Mesenchymal stem cell (in vitro differentiated cells and primary cell): ENCODE measurements at regions not wholly inside any gene's neighbourhood (a gene's known extent, or its start where the extent isn't known, plus 50 kb on each side); places are given as distances from the start of the nearest gene placed in this dataset.

Experiments
- DNase-seq: peaks from one replicate; pipeline ENCODE4 v3.0.0-alpha.2; 2013
- H2AFZ ChIP-seq: one replicate; pipeline ENCODE4 v1.6.1; 2013; ENCODE audit warnings: low read depth, mild to moderate bottlenecking, control low read depth, inconsistent platforms, low read length, moderate library complexity
- H2AK5ac ChIP-seq: 2 replicates; pipeline ENCODE4 v1.6.1; 2013; ENCODE audit warnings: low read length, moderate library complexity, mild to moderate bottlenecking, inconsistent platforms; ENCODE audit not compliant: severe bottlenecking
- H2BK120ac ChIP-seq: one replicate; pipeline ENCODE4 v1.6.1; 2013; ENCODE audit warnings: low read depth, mild to moderate bottlenecking, inconsistent platforms, low read length, moderate library complexity
- H2BK12ac ChIP-seq, 2 experiments: one replicate each; pipeline ENCODE4 v1.6.1; 2013; ENCODE audit warnings: inconsistent platforms in 2 of 2, low read length in 2 of 2, mild to moderate bottlenecking in 2 of 2, moderate library complexity in 2 of 2, control low read depth in 1 of 2
- H2BK15ac ChIP-seq: one replicate; pipeline ENCODE4 v1.6.1; 2013; ENCODE audit warnings: mild to moderate bottlenecking, low read depth, inconsistent platforms; ENCODE audit not compliant: poor library complexity, severe bottlenecking
- H2BK5ac ChIP-seq: 2 replicates; pipeline ENCODE4 v1.6.1; 2013; ENCODE audit warnings: low read depth, mild to moderate bottlenecking, low read length, control low read depth, inconsistent platforms; ENCODE audit not compliant: poor library complexity, severe bottlenecking
- H3K14ac ChIP-seq, 2 experiments: one replicate each; pipeline ENCODE4 v1.6.1; 2013; ENCODE audit warnings: inconsistent platforms in 2 of 2, low read length in 2 of 2, control low read depth in 1 of 2, mild to moderate bottlenecking in 1 of 2, moderate library complexity in 1 of 2
- H3K18ac ChIP-seq, 2 experiments: one replicate each; pipeline ENCODE4 v1.6.1; 2013; ENCODE audit warnings: inconsistent platforms in 2 of 2, low read length in 2 of 2, control low read depth in 1 of 2, low read depth in 1 of 2, mild to moderate bottlenecking in 1 of 2
- H3K23ac ChIP-seq, 2 experiments: one replicate each; pipeline ENCODE4 v1.6.1; 2013; ENCODE audit warnings: inconsistent platforms in 2 of 2, low read length in 2 of 2, mild to moderate bottlenecking in 2 of 2, moderate library complexity in 2 of 2, control low read depth in 1 of 2
- H3K27ac ChIP-seq: 2 replicates; pipeline ENCODE4 v1.5.1; 2013; ENCODE audit warnings: mild to moderate bottlenecking, moderate library complexity, low read length, control low read depth, inconsistent platforms; ENCODE audit not compliant: poor library complexity, severe bottlenecking
- H3K27me3 ChIP-seq, 2 experiments: 2 replicates each; pipeline versions ENCODE4 v1.6.1 to v1.7.0; 2013; ENCODE audit warnings: low read length in 2 of 2, mild to moderate bottlenecking in 2 of 2, moderate library complexity in 2 of 2, control low read depth in 1 of 2, inconsistent platforms in 1 of 2; ENCODE audit not compliant: control insufficient read depth in 1 of 2, insufficient read depth in 1 of 2
- H3K36me3 ChIP-seq, 2 experiments: 2 replicates each; pipeline versions ENCODE4 v1.6.1 to v1.7.0; 2013; ENCODE audit warnings: low read length in 2 of 2, control low read depth in 1 of 2, inconsistent platforms in 1 of 2, low read depth in 1 of 2, mild to moderate bottlenecking in 1 of 2; ENCODE audit not compliant: insufficient read depth in 2 of 2, control insufficient read depth in 1 of 2
- H3K4ac ChIP-seq, 2 experiments: one replicate each; pipeline ENCODE4 v1.6.1; 2013; ENCODE audit warnings: inconsistent platforms in 2 of 2, low read length in 2 of 2, mild to moderate bottlenecking in 2 of 2, moderate library complexity in 2 of 2, control low read depth in 1 of 2, low read depth in 1 of 2
- H3K4me1 ChIP-seq: 2 replicates; pipeline ENCODE4 v1.6.1; 2013; ENCODE audit warnings: low read depth, low read length, control low read depth; ENCODE audit not compliant: control insufficient read depth, insufficient read depth
- H3K4me2 ChIP-seq: 2 replicates; pipeline ENCODE4 v1.6.1; 2013; ENCODE audit warnings: low read length, mild to moderate bottlenecking, inconsistent platforms; ENCODE audit not compliant: poor library complexity, severe bottlenecking
- H3K4me3 ChIP-seq, 2 experiments: 2 replicates each; pipeline versions ENCODE4 v1.5.1 to v1.7.0; 2013; ENCODE audit warnings: low read length in 2 of 2, mild to moderate bottlenecking in 2 of 2, control low read depth in 1 of 2, low read depth in 1 of 2; ENCODE audit not compliant: insufficient read depth in 1 of 2
- H3K79me1 ChIP-seq: replicated peaks from 2 replicates; pipeline ENCODE4 v1.6.1; 2013; ENCODE audit warnings: mild to moderate bottlenecking, control low read depth, low read length, inconsistent platforms; ENCODE audit not compliant: poor library complexity, severe bottlenecking
- H3K9ac ChIP-seq: 2 replicates; pipeline ENCODE4 v1.7.0; 2013; ENCODE audit warnings: mild to moderate bottlenecking, low read length, moderate library complexity
- H3K9me3 ChIP-seq: 2 replicates; pipeline ENCODE4 v1.7.0; 2013; ENCODE audit warnings: mild to moderate bottlenecking, low read length; ENCODE audit not compliant: control insufficient read depth
- H4K8ac ChIP-seq: one replicate; pipeline ENCODE4 v1.6.1; 2013; ENCODE audit warnings: inconsistent platforms, mild to moderate bottlenecking, low read length, moderate library complexity
- H4K91ac ChIP-seq: one replicate; pipeline ENCODE4 v1.6.1; 2013; ENCODE audit warnings: mild to moderate bottlenecking, low read length, inconsistent platforms
- WGBS: methylation state at CpG from one replicate; pipeline ENCODE4 v1.1.7; 2013; ENCODE audit warnings: mixed read lengths; 5-methylcytosine and 5-hydroxymethylcytosine counted together

GRCh38 chr17:72489272-72489641 lies 368.4 kb downstream of the SOX9 start:
- Histone ChIP-seq H4K8ac (peak overlapping the region; percentile 33), H3K23ac (no peak overlapping the region), H2BK12ac (no peak overlapping the region), H3K9me3 (no peaks in the 10 kb centered on the region), H3K36me3 (no peaks in the 10 kb centered on the region), H3K4me1 (peaks cover 17% of the 10 kb centered on the region), H3K27me3 (peaks cover 0 to 5% of the 10 kb centered on the region in 2 experiments), H3K4ac (no peak overlapping the region), H3K14ac (peak overlapping the region in 1 of 2 experiments; percentile 64), H3K9ac (no peak overlapping the region), H3K27ac (no peak overlapping the region), H4K91ac (no peak overlapping the region), H2BK120ac (no peak overlapping the region), H2AK5ac (no peak overlapping the region), H3K79me1 (peaks cover 29% of the 10 kb centered on the region), H3K18ac (no peak overlapping the region), H2BK5ac (no peak overlapping the region), H3K4me3 (no peak overlapping the region), H3K4me2 (no peak overlapping the region), H2AFZ (no peak overlapping the region), H2BK15ac (no peak overlapping the region)
- 57% methylated on average over 5 of the region's 5 CpGs for WGBS
- DNase-seq, result no peak

DNA sequence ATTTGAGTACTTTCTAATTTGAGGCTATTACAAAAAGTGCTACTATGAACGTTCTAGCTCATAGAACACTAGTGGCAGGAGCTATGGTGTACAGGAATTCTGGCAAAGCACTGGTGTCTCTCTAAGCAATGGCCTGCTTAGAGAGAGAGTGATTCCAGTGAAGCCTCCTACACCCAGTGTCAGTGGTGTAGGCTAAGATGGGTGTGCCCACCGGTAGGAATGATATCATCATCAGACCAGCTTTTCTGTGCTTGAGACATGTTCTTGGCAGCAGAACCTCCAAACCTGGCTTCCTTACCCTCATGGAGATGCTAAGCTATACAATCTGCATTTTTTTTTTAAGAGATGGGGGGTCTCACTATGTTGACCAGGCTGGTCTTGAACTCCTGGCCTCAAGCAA lies 370.3 kb downstream of the SOX9 start:
- no peak overlapping the region for H3K9ac ChIP-seq
- no peaks in the 10 kb centered on the region for H3K9me3 ChIP-seq
- H4K8ac ChIP-seq, result no peak overlapping the region
- H3K36me3 ChIP-seq, result no peaks in the 10 kb centered on the region
- H2BK15ac ChIP-seq, result no peak overlapping the region
- no peak overlapping the region for H3K14ac ChIP-seq
- no peak overlapping the region for H4K91ac ChIP-seq
- H2BK12ac ChIP-seq, result no peak overlapping the region
- no peak overlapping the region for H2AFZ ChIP-seq
- H3K4me2 ChIP-seq, result no peak overlapping the region
- H3K23ac ChIP-seq, result no peak overlapping the region
- H3K4me1 ChIP-seq, result peaks cover 20% of the 10 kb centered on the region
- no peak overlapping the region for H2AK5ac ChIP-seq
- no peak overlapping the region for H3K4ac ChIP-seq
- no peak overlapping the region for H2BK5ac ChIP-seq
- DNase-seq, result no peak
- H3K18ac ChIP-seq, result no peak overlapping the region
- H3K79me1 ChIP-seq, result peaks cover 27% of the 10 kb centered on the region
- no peak overlapping the region for H2BK120ac ChIP-seq
- H3K4me3 ChIP-seq, result no peak overlapping the region
- H3K27ac ChIP-seq, result no peak overlapping the region
- WGBS, result 96% methylated on average over 2 of the region's 2 CpGs
- H3K27me3 ChIP-seq, result peaks cover 0 to 5% of the 10 kb centered on the region in 2 experiments

- Histone ChIP-seq H4K91ac (no peak overlapping the region), H3K27ac (no peak overlapping the region), H2AFZ (no peak overlapping the region), H3K23ac (no peak overlapping the region), H2BK15ac (no peak overlapping the region), H2BK5ac (no peak overlapping the region), H4K8ac (no peak overlapping the region), H3K4me2 (no peak overlapping the region), H3K4ac (no peak overlapping the region), H3K36me3 (no peaks in the 10 kb centered on the region), H3K4me1 (peaks cover 19% of the 10 kb centered on the region), H3K27me3 (peaks cover 0 to 5% of the 10 kb centered on the region in 2 experiments), H2BK12ac (no peak overlapping the region), H3K4me3 (no peak overlapping the region), H3K18ac (no peak overlapping the region), H3K14ac (no peak overlapping the region), H2BK120ac (no peak overlapping the region), H3K9me3 (no peaks in the 10 kb centered on the region), H2AK5ac (no peak overlapping the region), H3K9ac (no peak overlapping the region), H3K79me1 (peaks cover 30% of the 10 kb centered on the region)
- no peak for DNase-seq
- 88% methylated on average over 2 of the region's 2 CpGs for WGBS
These were observed 371.7 kb downstream of the SOX9 start for GRCh38 chr17:72492494-72492893.

GRCh38 chr17:72492941-72493340 lies 372.1 kb downstream of the SOX9 start:
- 85% methylated on average over 5 of the region's 5 CpGs for WGBS
- Histone ChIP-seq H4K91ac (no peak overlapping the region), H2BK12ac (no peak overlapping the region), H3K36me3 (no peaks in the 10 kb centered on the region), H3K23ac (no peak overlapping the region), H3K9ac (no peak overlapping the region), H3K4me1 (peaks cover 15% of the 10 kb centered on the region), H3K4me3 (no peak overlapping the region), H3K4ac (no peak overlapping the region), H2AFZ (no peak overlapping the region), H2BK15ac (no peak overlapping the region), H2BK120ac (no peak overlapping the region), H2AK5ac (no peak overlapping the region), H3K27ac (no peak overlapping the region), H2BK5ac (no peak overlapping the region), H3K9me3 (no peaks in the 10 kb centered on the region), H4K8ac (no peak overlapping the region), H3K18ac (no peak overlapping the region), H3K4me2 (no peak overlapping the region), H3K27me3 (peaks cover 0 to 5% of the 10 kb centered on the region in 2 experiments), H3K14ac (no peak overlapping the region), H3K79me1 (peaks cover 27% of the 10 kb centered on the region)
- DNase-seq, result no peak
